ENCODE measurements at regions not wholly inside any gene's neighbourhood (a gene's known extent, or its start where the extent isn't known, plus 50 kb on each side); places are given as distances from the start of the nearest gene placed in this dataset.

DNA sequence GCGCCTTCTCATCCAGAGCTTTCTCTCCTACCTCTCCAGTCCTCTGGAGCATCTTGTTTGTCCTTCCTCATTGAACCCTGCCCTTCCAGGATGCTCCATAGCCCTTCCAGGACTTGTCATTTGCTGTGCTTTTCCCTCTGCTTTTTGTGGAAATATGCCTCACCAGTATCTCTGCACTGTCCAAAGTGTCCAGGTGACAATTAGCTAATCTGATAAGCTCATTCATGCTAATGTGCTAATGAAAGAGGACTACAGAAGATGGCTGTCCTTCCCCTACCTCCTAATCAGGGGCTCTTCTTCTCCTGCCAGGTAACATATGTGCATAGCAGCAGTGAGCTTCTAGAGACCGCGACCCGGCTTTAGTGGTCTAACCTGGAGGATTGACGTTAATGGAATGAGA, 58.4 kb upstream of the OTX2 start:
- Mint-ChIP-seq H3K36me3 (ENCODE audit: low read depth) (no peaks in the 10 kb centered on the region), H3K27me3 (peaks cover 10% of the 10 kb centered on the region), H3K4me1 (ENCODE audit: low read depth) (no peaks in the 10 kb centered on the region), H3K27ac (no peak overlapping the region), H3K9me3 (no peaks in the 10 kb centered on the region), H3K4me3 (no peak overlapping the region)
- POLR2A ChIA-PET: no interaction called here
- DNase-seq: no peak
- CTCF ChIA-PET: no interaction called here
- intact Hi-C loops (cut with DNase I, micrococcal nuclease): no loop called here
- no peak overlapping the region for H3K4me3 ChIP-seq (ENCODE audit: low read length)
- no peaks in the 10 kb centered on the region for H3K27me3 ChIP-seq (ENCODE audit: control insufficient read depth in 1 of 2, insufficient read depth in 2 of 2, low read length in 2 of 2)
- no peak overlapping the region for H3K27ac ChIP-seq (ENCODE audit: low read depth in 1 of 2, low read length in 2 of 2)
- H3K9me3 ChIP-seq (ENCODE audit: control insufficient read depth in 1 of 2, insufficient read depth in 1 of 2, low read length in 2 of 2): peaks cover 0 to 4% of the 10 kb centered on the region in 2 experiments
- TF ChIP-seq, protein P1, sequence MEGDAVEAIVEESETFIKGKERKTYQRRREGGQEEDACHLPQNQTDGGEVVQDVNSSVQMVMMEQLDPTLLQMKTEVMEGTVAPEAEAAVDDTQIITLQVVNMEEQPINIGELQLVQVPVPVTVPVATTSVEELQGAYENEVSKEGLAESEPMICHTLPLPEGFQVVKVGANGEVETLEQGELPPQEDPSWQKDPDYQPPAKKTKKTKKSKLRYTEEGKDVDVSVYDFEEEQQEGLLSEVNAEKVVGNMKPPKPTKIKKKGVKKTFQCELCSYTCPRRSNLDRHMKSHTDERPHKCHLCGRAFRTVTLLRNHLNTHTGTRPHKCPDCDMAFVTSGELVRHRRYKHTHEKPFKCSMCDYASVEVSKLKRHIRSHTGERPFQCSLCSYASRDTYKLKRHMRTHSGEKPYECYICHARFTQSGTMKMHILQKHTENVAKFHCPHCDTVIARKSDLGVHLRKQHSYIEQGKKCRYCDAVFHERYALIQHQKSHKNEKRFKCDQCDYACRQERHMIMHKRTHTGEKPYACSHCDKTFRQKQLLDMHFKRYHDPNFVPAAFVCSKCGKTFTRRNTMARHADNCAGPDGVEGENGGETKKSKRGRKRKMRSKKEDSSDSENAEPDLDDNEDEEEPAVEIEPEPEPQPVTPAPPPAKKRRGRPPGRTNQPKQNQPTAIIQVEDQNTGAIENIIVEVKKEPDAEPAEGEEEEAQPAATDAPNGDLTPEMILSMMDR (IDR thresholded peaks at IDR 0.05): no peak
- ATAC-seq (ENCODE audit: poor library complexity): no peak
- H3K36me3 ChIP-seq (ENCODE audit: insufficient read depth, low read length): no peaks in the 10 kb centered on the region
- no peaks in the 10 kb centered on the region for H3K4me1 ChIP-seq (ENCODE audit: insufficient read depth, low read length)

DNA sequence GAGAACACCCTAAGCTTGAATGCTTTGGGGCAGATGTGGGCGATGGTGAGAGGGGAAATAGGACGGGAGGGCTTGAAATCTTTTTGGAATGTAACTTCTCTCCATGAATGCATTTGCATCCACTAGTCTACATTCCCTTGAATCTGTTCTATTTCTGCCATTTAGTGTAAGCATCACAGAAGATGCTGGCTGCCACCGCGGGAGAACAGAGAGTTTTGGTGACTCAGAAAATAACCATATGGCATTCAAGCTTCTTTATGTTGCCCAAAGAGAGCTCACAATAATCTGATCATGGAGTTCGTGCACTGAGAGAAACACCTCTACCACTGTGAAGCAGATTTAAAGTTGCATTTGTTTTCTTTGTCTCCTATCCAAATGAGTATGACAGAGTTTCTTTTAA, 52.6 kb upstream of the OTX2 start:
- Histone ChIP-seq H3K4me3 (ENCODE audit: low read length) (no peak overlapping the region), H3K4me1 (ENCODE audit: insufficient read depth, low read length) (no peaks in the 10 kb centered on the region), H3K36me3 (ENCODE audit: insufficient read depth, low read length) (no peaks in the 10 kb centered on the region), H3K27ac (ENCODE audit: low read depth in 1 of 2, low read length in 2 of 2) (no peak overlapping the region), H3K27me3 (ENCODE audit: control insufficient read depth in 1 of 2, insufficient read depth in 2 of 2, low read length in 2 of 2) (peaks cover 0 to 3% of the 10 kb centered on the region in 2 experiments), H3K9me3 (ENCODE audit: control insufficient read depth in 1 of 2, insufficient read depth in 1 of 2, low read length in 2 of 2) (no peaks in the 10 kb centered on the region)
- ChIA-PET POLR2A (no interaction called here), CTCF (no interaction called here)
- intact Hi-C loops (cut with DNase I, micrococcal nuclease): no loop called here
- Mint-ChIP-seq H3K4me1 (ENCODE audit: low read depth) (no peaks in the 10 kb centered on the region), H3K9me3 (no peaks in the 10 kb centered on the region), H3K27ac (no peak overlapping the region), H3K4me3 (no peak overlapping the region), H3K36me3 (ENCODE audit: low read depth) (no peaks in the 10 kb centered on the region), H3K27me3 (peaks cover 22% of the 10 kb centered on the region)
- DNase-seq: no peak
- TF ChIP-seq, protein P1 (IDR thresholded peaks at IDR 0.05): no peak
- ATAC-seq (ENCODE audit: poor library complexity): no peak

DNA sequence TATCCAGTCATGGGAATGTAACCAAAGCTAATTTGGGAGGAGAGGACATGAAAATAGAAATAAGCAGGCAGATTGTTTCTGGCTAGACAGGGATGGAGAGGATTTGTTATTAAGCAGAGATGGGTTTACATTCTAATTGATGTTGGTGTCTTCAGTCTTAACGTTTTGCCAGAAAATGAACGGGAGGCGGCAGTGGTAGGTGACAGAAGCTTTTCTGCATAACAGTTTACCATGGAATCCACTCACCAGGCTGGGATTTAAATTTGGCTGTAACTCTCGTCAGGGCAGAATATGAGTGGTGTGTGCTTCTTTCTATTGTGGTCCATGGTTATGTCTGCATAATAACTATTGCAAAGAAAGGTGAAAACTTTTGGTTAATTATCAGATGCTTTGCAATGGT, 50.2 kb upstream of the OTX2 start:
- no peak overlapping the region for H3K4me3 ChIP-seq (ENCODE audit: low read length)
- no peaks in the 10 kb centered on the region for H3K4me1 Mint-ChIP-seq (ENCODE audit: low read depth)
- TF ChIP-seq, protein P1 (IDR thresholded peaks at IDR 0.05): no peak
- DNase-seq: no peak
- ChIA-PET POLR2A (no interaction called here), CTCF (no interaction called here)
- H3K4me1 ChIP-seq (ENCODE audit: insufficient read depth, low read length): no peaks in the 10 kb centered on the region
- H3K27me3 ChIP-seq (ENCODE audit: control insufficient read depth in 1 of 2, insufficient read depth in 2 of 2, low read length in 2 of 2): peaks cover 4 to 5% of the 10 kb centered on the region in 2 experiments
- no peaks in the 10 kb centered on the region for H3K36me3 Mint-ChIP-seq (ENCODE audit: low read depth)
- H3K36me3 ChIP-seq (ENCODE audit: insufficient read depth, low read length): no peaks in the 10 kb centered on the region
- intact Hi-C loops (cut with DNase I, micrococcal nuclease): no loop called here
- H3K9me3 Mint-ChIP-seq: no peaks in the 10 kb centered on the region
- no peak overlapping the region for H3K4me3 Mint-ChIP-seq
- ATAC-seq (ENCODE audit: poor library complexity): no peak
- H3K27ac ChIP-seq (ENCODE audit: low read depth in 1 of 2, low read length in 2 of 2): no peak overlapping the region
- H3K27ac Mint-ChIP-seq: no peak overlapping the region
- peaks cover 45% of the 10 kb centered on the region for H3K27me3 Mint-ChIP-seq
- no peaks in the 10 kb centered on the region for H3K9me3 ChIP-seq (ENCODE audit: control insufficient read depth in 1 of 2, insufficient read depth in 1 of 2, low read length in 2 of 2)

Data from CD4-positive, alpha-beta T cell (primary cell).